Gastrocnemius medialis (tissue), 4 donors: ENCODE measurements at regions not wholly inside any gene's neighbourhood (a gene's known extent, or its start where the extent isn't known, plus 50 kb on each side); places are given as distances from the start of the nearest gene placed in this dataset.

Experiments
- CTCF ChIP-seq, 5 experiments: fragments of 450-650 bp in 3 of 5; fragments of 200-600 bp in 2 of 5; sonication (generic) in 2 of 5; IDR thresholded peaks in 4 of 5; conservative IDR thresholded peaks in 1 of 5; 1 replicate in 4 of 5; 2 replicates in 1 of 5; pipeline ENCODE4 v1.5.1; 2016 to 2019; ENCODE audit warnings: antibody characterized with exemption in 5 of 5, mild to moderate bottlenecking in 3 of 5, moderate library complexity in 3 of 5
- POLR2A ChIP-seq, 2 donors: fragments of 450-650 bp; IDR thresholded peaks; one replicate each; pipeline ENCODE4 v1.6.1; 2017; ENCODE audit warnings: antibody characterized with exemption in 2 of 2, mild to moderate bottlenecking in 2 of 2, moderate library complexity in 2 of 2

DNA sequence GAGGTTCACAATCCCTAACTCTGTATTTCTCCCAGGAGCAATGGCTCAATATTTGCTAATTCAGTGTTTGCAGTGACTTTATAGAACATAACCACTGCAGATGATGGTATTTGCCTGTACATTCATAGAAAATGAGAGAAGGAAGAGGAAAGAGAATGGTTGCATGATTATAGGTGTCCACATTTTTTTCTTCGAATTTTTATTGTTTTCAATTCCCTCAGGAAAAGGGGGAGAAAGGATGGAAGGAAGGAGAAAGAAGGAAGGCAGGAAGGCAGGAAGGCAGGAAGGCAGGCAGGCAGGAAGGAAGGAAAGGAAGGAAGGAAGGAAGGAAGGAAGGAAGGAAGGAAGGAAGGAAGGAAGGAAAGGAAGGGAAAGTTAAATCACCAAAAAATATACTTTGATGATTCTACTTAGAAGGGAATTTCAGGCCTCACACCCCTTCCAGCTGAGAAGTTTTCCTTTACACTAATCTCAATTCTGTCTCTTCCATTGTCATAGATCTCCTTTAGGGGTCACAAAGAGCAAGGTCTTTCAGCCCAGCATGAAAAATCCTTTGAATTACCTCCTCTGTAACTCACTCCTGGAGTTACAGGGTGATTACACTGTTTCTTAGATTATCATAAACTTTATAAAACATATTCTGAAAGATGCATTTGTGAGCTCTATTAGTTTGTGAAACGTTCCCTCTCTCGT is 118.8 kb upstream of the INHBA start:
- TF ChIP-seq CTCF (IDR thresholded peaks at IDR 0.05 in 4 of 5, conservative IDR thresholded peaks at IDR 0.05 in 1 of 5) (no peak), POLR2A (IDR thresholded peaks at IDR 0.05) (no peak)
